ENCODE measurements at regions not wholly inside any gene's neighbourhood (a gene's known extent, or its start where the extent isn't known, plus 50 kb on each side); places are given as distances from the start of the nearest gene placed in this dataset.
"Not testable (repeated sequence)": the region's sequence is repeated elsewhere in the genome, so short reads cannot be mapped to it uniquely, and the experiment has no call there.

DNA sequence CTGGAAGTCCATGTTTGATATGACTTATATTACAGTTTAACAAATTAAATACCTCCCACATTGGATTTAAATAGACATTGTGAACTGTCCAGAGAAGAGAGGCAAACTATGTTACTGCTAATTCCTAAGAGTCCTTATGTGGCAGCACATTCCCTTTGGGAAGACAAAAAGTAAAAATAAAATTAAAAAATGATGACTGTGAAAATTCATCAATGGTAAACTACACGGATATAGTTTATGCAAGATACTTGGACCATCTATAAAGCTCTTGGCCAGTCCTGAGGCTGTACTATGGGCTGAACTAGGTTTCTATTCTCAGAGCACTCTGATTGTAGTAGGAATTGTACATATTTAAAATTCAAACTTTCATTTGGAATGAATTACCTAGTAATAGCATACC is 206.4 kb downstream of the LRRK2 start:
- DNase-seq: no peak

DNA sequence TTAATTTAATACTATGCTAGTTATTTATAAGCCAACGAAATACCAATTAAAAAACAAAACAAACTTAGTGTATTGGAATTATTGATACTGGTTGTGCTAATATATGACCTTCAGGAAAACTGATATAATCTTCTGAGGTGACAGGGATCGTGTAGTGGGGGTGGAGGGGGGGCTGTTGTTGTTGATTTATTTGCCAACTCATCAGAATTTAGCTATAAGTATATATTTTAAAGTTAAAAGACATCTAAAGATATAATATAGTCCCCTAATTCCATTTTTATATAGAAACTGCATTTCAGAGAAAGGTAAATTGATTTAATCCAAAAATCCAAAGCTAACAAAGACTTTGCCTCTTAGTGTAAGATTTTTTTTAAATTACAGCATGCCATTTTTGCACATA is 210.5 kb downstream of the LRRK2 start:
- no peak for DNase-seq

DNA sequence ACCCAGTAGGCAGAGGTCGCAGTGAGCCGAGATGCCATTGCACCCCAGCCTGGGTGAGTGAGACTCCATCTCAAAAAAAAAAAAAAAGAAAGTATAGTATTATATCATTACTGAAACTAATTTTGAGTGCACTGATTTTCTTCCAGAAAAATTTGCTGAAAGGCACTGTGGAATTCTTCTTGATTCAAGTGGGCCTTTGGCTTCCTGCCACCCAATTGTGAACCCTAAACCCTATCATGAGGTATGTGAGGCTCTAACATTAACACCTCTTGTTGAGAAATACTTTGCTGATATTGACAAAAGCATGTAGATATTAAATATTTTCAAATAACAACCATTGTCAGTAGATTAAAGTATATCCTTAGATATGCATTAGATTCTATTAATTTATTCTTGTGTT is 211.2 kb downstream of the LRRK2 start:
- no peak for DNase-seq

DNA sequence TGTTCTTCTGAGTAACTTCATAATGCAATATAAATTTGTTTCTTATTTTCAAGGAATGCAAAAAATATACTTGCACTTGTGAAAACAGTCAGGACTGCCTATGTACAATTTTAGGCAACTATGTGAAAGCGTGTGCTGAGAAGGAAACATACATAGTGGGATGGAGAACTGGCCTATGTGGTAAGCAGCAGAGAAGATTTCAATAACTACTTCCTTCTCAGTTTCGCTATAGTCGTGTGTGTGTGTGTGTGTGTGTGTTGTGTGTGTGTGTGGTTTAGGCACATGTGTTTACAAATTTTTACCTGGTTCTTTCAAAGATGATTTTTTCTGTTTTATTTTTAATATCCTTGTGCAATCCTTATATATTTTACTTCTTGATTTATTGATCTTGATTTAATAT is 211.8 kb downstream of the LRRK2 start:
- DNase-seq: no peak

DNA sequence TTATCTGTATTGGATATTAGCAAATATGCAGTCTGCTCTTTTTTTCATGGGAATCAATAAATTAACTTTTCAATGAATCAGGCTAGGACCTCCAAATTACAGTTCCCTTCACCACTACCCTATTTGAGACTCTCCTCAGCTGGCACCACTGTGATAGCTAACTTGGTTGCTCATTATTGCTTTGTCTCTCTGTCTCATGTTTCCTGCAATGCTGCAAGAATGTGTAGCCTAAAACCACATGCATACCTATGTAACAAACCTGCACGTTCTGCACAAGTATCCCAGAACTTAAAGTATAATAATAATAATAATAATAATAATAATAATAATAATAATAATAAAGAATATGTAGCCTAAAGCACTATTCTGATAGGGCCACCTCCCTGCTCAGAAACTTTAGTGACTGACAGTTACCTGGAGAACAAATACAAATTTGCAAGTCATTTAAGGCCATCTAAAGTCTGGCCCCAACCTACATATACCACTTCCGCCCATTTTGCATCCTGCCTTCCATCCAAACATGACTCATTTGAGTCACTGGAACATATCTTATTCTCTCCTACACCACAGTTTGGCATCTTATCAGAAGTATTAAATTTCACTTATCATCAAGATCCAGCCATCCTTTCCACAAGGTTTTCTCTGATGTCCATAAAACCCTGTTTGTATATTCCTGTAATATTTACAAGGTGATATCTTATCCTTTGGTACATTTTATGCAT is 215.1 kb downstream of the LRRK2 start:
- no peak for DNase-seq

DNA sequence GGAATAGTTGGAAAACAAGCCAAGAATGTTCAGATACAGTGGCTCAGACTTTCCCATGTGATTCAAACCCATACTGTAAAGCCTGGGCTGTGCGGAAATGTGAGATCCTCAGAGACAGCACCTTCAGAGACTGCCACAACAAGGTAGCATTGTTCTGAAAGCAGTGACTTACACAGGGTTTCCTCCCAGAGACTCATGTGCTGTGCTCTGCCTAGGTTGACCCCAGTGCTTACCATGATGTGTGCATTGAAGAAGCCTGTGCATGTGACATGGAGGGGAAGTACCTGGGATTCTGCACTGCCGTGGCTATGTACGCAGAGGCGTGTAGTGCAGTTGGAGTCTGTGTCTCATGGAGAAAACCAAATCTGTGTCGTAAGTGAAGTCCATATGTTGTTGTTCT is 219.4 kb downstream of the LRRK2 start:
- no peak for DNase-seq

DNA sequence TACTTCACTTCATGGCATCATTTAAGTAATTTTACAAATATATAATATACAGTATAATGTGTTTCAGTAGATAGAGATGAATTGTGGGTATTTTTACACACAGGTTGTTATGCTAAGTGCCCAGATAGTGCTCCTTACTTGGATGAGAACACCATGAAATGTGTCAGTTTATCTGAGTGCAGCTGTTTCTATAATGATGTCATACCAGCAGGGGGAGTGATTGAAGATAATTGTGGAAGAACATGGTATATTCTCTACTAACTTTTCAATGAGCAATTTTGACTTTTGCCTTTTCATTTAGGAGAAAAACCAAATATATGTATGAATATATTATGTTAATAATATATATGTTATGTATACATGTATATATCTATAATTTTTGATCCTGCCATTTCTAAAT is 221.6 kb downstream of the LRRK2 start:
- DNase-seq: no peak

DNA sequence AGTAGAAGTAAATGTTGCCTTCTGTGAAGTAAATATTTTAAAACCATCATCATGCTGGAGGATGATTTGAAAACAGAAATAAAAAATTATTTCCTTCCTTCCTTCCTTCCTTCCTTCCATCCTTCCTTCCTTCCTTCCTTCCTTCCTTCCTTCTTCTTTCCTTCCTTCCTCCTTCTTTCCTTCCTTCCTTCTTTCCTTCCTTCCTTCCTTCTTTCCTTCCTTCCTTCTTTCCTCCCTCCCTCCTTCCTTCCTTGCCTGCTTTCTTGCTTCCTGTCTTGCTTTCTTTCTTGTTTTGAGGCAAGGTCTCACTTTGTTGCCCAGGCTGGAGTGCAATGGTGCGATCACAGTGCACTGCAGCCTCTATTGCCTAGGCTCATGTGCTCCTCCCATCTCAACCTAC is 223.7 kb downstream of the LRRK2 start:
- not testable (repeated sequence) for DNase-seq

DNA sequence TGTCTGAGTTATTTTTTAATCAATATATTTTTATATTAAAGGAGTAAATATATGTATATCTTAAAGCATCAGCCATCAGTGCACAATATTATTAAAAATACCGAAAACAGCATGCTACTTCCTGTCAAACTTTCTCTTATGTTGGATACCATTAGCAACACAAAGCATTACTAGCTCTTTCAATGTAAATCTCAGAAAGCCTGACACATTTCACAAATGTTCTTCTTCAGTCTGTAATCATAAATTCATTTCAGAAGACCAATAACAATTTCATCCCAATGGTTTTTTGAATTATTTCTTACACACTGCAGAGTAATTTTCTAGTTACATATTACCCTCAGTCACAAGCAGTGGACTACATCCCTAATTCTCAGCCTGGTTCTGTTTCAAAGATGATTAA is 226.9 kb downstream of the LRRK2 start:
- DNase-seq: no peak

DNA sequence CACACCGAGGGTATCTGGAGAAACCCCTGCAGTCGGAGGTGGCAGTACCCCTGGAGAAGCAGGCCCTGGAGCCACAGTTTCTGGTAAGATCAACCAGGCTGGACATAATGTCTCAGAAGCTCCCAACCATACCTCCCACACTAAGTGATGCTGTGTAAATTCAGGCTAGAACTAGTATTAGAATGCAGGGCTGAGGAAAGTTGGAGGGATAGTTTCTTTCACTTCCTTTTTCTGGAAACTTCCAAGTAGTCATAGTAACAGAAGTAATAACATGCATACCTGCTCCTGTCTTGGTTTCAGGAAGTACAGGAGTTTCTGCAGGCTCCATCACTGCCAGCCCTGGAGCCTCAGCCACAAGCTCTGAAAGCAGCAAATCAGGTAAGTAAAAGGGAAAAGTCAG is 228.1 kb upstream of the CNTN1 start:
- DNase-seq: no peak

DNA sequence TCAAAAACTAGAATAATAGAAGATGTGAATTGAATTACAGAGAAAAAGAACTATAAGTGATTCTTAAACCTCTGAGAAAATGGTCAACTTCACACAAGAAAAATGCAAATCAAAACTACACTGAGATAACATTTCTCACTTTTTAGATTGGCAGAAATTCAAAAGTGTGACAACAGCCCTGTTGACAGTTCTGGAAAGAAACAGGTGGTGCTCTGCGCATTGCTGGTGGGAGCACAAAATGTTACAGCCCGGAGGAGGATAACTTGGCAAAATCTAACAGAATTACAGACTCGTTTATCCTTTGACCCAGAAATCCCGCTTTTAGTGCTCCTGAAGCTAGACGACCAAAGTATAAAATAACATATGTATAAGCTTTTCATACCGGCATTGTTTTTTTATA is 222.5 kb upstream of the CNTN1 start:
- no peak for DNase-seq

DNA sequence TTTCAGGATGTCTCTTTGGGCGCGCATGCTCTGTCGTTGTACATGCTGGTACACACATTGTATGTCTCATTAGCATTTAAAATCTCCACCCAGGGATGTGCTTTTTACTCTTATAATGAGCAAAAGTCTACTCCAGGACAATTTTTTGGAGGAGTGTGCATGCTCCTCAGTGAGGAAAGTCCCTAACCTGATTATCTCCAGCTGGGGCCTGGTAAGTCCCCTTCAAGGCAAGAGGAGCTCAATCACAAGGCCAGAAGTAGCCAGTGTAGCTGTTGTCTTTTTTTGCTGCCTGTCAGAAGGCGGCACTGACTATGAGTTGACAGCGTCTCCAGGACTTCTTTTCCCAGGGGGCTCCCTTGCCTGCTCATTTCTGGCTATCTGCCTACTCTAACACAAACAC is 218.3 kb upstream of the CNTN1 start:
- no peak for DNase-seq

DNA sequence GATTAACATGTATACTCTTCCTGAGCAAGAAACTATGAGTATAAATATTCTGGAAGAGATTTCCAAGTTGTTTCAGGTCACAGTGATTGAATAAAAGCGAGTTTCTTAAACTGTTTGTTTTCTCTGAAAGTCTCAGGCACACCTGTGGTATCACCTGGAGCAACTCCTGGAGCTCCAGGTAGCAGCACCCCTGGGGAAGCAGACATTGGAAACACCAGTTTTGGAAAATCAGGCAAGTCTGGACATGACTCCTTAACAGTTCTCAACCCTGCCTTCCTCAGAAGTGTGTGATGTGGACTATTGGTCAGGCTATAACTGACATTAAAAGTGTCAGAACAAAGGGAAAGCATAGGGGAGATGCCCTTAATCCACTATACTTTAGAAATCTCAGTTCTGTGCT is 217.6 kb upstream of the CNTN1 start:
- no peak for DNase-seq

DNA sequence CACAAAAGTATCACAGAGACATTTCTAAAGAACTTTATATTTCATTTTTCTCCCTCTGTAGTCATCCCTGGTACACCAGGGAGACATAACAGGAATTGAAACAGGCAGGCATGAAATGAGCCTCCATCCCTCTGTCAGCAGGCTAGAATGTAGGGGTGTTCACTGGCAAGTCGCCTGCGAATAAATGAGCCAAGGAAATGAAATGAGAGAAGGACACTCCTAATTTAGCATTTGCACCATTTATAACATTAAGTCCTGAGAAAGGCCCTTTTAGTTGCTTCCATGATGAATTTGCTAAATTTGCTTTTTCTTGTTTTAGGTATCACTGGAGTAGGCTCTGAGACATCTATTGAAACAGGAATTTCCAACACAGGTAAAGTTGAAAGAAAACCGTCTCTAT is 192.4 kb upstream of the CNTN1 start:
- DNase-seq: no peak

DNA sequence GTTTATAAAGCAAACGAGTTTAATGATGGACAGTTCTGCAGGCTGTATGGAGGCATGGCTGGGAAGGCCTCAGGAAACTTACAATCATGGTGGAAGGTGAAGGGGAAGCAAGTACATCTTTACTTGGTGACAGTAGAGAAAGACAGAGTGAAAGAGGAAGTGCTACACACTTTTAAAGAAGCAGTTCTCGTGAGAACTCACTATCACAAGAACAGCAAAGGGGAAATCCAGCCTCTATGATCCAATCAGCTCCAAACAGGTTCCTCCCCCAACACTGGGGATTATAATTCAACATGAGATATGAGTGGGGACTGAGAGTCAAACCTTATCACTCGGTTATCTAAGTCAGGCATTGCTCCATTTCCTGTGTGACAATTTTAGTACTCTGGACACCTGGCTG is 189.9 kb upstream of the CNTN1 start:
- no peak for DNase-seq

DNA sequence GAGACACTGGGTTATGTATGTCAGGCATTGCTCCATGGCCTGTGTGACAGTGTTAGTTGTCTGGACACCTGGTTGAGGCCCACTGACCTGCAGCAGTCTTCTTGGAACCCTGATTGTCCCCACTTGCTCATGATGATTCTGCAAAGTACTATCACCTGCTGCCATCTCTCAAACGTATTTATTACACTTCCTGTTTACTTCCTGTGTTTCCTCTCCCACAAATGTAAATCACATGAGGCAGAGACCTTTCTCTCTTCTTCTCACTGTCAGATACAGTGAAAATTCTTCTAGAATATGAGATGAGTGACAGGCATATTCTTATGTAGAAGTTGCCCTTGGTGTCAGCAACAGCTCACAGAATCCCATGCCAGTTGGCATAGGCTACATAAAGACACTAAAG is 186.9 kb upstream of the CNTN1 start:
- DNase-seq: no peak

DNA sequence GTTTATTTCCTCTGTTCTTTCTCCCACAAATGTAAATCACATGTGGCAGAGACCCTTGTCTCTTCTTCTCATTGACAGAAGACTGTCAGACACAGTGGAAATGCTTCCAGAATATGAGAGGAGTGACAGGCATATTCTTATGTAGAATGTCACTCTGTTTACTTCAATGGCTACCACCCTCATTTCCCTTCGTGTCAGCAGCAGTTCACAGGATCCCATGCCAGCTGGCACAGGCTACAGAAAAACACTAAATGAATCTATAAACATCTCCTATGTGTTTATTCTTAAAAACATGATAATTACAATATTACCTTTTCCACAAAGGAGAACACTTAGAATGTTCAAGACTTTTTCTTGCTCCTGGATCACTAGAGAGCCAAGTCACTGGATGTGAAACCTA is 183.8 kb upstream of the CNTN1 start:
- no peak for DNase-seq

DNA sequence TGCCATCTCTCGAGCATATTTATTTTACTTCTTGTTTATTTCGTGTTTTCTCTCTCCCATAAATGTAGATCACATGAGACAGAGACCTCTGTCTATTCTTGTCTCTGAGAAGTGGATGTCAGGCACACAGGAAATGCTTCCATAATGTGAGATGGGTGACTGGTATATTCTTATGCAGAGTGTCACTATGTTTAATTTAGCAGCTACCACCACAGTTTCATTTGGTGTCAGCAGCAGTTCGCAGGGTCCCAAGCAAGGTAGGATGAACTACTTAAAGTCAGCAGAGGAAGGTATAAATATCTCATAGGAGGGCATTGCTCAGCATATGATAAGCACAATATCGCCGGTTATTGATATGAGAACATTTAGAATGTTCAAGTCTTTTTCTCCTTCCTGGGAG is 180.9 kb upstream of the CNTN1 start:
- DNase-seq: no peak

DNA sequence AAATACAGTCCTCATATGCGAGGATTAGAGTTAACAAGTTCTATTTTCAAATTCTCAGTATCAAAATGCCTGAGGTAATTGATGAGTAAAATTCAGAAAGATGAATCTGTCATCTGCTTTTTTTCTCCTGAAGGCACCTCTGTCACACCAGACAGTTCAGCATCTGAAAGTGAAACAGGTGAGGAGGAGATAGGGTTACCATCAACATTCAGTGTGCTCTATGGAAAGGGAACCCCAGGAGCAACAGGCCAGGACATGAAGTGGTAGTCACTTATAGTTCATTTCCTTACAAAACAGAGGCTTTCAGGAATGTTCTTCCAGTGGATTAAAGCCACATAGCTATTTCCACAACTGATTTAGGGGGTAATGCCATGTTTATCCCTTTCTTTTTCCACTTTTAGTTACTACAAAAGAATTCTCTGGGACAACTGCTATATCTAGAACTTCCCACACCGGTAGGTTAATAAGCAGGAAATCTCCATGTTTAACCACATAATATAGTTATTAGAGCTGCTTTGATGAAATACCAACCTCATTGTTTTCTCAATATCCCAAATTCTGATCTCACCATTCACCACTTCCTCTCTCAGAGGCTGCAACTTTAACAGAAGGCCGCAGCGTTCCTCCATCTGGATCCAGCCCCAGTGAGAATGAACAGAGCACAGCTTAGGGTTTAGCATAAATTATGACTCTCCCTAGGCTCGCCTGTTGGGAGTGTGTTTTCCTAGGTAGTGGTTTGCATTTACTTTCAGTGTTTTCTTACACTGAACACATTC is 177.0 kb upstream of the CNTN1 start:
- DNase-seq: no peak

DNA sequence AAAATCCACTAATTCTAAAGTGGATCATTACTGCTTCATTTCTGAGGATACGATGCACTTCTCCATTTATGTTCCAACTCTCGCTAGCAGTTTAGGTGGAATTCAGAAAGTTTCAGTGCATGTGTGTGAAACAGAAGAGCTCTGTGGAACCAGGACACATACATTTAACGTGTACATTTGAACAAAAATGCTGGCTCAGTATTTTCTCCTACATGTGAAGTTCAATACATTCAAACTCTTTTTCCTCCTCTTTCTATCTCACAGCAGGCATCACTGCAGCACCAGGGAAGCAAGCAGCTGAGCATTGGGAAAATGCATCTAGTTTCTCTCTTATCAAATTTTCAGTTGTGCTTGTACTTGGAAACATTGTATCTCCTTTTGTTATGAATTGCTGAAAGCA is 169.4 kb upstream of the CNTN1 start:
- DNase-seq: no peak

DNA sequence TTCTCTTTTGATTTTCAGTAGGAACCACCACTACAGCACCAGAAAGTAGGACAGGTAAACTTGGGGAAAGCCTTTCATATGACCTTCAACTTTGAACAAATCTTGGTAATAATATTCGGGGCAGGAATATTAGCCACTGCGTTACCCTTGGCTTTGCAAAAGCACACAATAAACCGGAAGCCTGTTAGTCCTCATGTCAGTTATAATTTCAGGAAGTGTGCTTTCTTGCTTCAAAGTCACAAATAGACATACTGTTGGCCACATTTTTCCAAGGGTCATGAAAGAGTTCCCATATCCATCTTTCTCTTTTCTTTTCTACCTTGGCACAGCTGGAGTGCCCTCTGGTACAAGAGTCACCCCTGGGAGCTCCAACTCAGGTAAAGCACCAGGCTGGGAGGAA is 167.2 kb upstream of the CNTN1 start:
- no peak for DNase-seq

DNA sequence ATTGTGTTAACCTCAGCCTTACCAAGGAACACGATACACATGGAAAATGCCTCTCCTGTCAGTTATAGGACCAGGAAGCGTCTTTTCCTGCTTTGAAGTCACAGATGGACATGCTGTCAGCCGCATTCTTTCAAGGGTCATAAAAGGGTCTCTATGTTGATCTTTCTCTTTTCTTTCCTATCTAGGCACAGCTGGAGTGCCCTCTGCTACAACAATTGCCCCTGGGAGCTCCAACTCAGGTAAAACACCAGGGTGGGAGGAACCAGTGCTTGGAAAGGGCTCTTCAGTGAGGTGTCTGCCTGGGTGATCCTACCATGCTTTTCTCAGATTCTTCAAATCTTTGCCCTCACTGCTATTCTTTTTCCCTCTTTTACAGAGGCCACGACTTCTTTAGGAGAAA is 157.4 kb upstream of the CNTN1 start:
- no peak for DNase-seq

DNA sequence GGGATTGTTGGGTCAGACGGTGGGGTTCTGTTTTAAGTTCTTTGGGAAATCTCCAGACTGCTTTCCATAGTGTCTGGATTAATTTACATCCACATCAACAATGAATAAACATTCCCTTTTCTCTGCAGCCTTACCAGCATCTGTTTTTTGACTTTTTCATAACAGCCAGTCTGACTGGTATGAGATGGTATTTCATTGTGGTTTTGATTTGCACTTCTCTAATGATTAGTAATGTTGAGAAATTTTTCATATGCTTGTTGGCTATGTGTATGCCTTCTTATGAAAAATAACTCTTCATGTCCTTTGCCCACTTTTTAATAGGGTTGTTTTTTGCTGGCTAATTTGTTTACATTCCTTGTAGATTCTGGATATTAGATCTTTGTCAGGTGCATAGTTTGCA is 140.8 kb upstream of the CNTN1 start:
- DNase-seq: no peak

DNA sequence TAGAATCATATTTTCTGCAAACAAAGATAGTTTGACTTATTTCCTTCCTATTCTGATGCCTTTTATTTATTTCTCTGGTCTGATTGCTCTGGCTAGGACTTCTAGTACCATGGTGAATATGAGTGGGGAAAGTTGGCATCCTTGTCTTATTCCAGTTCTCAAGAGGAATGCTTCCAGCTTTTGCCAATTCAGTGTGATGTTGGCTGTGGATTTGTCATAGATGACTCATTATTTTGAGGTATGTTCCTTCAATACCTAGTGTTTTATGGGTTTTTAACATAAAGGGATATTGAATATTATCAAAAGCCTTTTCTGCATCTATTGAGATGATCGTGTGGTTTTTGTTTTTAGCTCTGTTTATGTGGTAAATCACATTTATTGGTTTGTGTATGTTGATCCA is 139.4 kb upstream of the CNTN1 start:
- no peak for DNase-seq

DNA sequence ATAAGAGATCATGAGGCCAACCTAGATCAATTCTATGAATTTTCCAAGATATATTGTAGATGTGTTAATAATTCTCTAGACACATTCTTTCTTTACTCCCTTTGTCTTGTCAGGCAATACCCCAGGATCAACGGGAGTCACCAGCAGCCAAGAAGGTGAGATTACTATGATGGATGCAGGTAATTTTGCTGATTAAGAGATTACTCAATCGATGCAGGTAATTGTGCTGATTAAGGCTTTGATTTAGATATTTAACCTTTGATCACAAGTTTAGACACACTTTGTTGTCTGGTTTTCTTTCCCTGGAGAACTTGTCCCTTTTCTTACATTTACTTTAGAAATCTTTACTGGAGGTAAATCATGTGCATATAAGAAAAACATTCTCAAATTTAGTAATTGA is 134.3 kb upstream of the CNTN1 start:
- DNase-seq: no peak

All from NCI-H2107 (cell line).